A549 (cell line): ENCODE measurements at regions not wholly inside any gene's neighbourhood (a gene's known extent, or its start where the extent isn't known, plus 50 kb on each side); places are given as distances from the start of the nearest gene placed in this dataset.
"Not testable (repeated sequence)": the region's sequence is repeated elsewhere in the genome, so short reads cannot be mapped to it uniquely, and the experiment has no call there.

Experiments used
- ATAC-seq, 2 experiments: fragments of 200-7000 bp in 1 of 2; fragments of >200 bp in 1 of 2; cut with Nextera tagmentation in 1 of 2; cut with Tn5 transposase in 1 of 2; 3 replicates each; pipeline versions ENCODE4 v1.8.0 to v1.9.1; 2018 to 2020; ENCODE audit warnings: mild to moderate bottlenecking in 1 of 2, moderate library complexity in 1 of 2
- CTCF ChIA-PET: fragments of 300-600 bp; sonication (Branson Sonifier 250); formaldehyde crosslinking; extraction: SDS; loops from one replicate; lab custom pipeline; 2021; ENCODE audit warnings: antibody characterized with exemption, inconsistent platforms; lab: Yijun Ruan, JAX
- POLR2A ChIA-PET: fragments of 350-600 bp; formaldehyde crosslinking; extraction: SDS; loops from one replicate; lab custom pipeline; 2021; ENCODE audit warnings: antibody characterized with exemption, inconsistent platforms; lab: Yijun Ruan, JAX
- DNase-seq, 2 experiments: peaks; one replicate each; pipeline versions ENCODE4 v3.0.0 to v3.0.0-alpha.2; 2011 to 2016; ENCODE audit warnings: low read depth in 1 of 2, low spot score in 1 of 2
- FAIRE-seq: peaks from 2 replicates; lab custom pipeline; 2011; peaks lifted over from hg19 to GRCh38; lab: Jason Lieb, UNC
- H3K27ac ChIP-seq, 2 experiments: fragments of >200 bp; sonication (Bioruptor Twin); formaldehyde crosslinking; 3 replicates each; pipeline ENCODE4 v1.5.1; 2016 to 2017
- H3K4me1 ChIP-seq: fragments of >200 bp; sonication (Bioruptor Twin); formaldehyde crosslinking; 3 replicates; pipeline ENCODE4 v1.6.1; 2016
- H3K4me2 ChIP-seq: fragments of >200 bp; sonication (Bioruptor Twin); formaldehyde crosslinking; 3 replicates; pipeline ENCODE4 v1.6.1; 2016
- H3K4me3 ChIP-seq: fragments of >200 bp; sonication (Bioruptor Twin); formaldehyde crosslinking; 3 replicates; pipeline ENCODE4 v1.5.1; 2016
- H3K9me3 ChIP-seq: fragments of >200 bp; sonication (Bioruptor Twin); formaldehyde crosslinking; 3 replicates; pipeline ENCODE4 v1.6.1; 2016
- CBX2 ChIP-seq: fragments of 200-600 bp; sonication (generic); IDR thresholded peaks from 2 replicates; pipeline ENCODE4 v1.6.1; 2016; ENCODE audit warnings: low read depth, mild to moderate bottlenecking, borderline replicate concordance
- CEBPB ChIP-seq, 2 experiments: fragments of >200 bp in 1 of 2; sonication (Bioruptor Twin) in 1 of 2; formaldehyde crosslinking in 1 of 2; IDR thresholded peaks; 2 replicates each; pipeline ENCODE4 v1.6.1; 2012 to 2016
- CHD2 ChIP-seq: fragments of 150-350 bp; IDR thresholded peaks from 2 replicates; pipeline ENCODE4 v1.6.1; 2014; ENCODE audit warnings: low read length; ENCODE audit not compliant: partially characterized antibody
- CHD4 ChIP-seq: fragments of 200-600 bp; sonication (generic); IDR thresholded peaks from 2 replicates; pipeline ENCODE4 v1.6.1; 2016; ENCODE audit warnings: antibody characterized with exemption, mild to moderate bottlenecking, borderline replicate concordance
- FOSL2 ChIP-seq, 2 experiments: fragments of 450-650 bp in 1 of 2; fragments of >200 bp in 1 of 2; sonication (Bioruptor Twin) in 1 of 2; formaldehyde crosslinking; IDR thresholded peaks; 2 replicates each; pipeline versions ENCODE4 v1.5.0 to v1.6.1; 2016 to 2020; ENCODE audit warnings: mild to moderate bottlenecking in 1 of 2, moderate library complexity in 1 of 2
- GATA3 ChIP-seq: IDR thresholded peaks from 2 replicates; pipeline ENCODE4 v1.6.1; 2012; ENCODE audit warnings: borderline replicate concordance
- HDAC2 ChIP-seq: fragments of 200-600 bp; sonication (generic); IDR thresholded peaks from 2 replicates; pipeline ENCODE4 v1.6.1; 2016
- HOXA7 ChIP-seq: fragments of 250-450 bp; sonication (Bioruptor Pico); IDR thresholded peaks from 2 replicates; pipeline ENCODE4 v1.5.0; 2020; ENCODE audit warnings: mild to moderate bottlenecking, moderate library complexity
- HOXB13 ChIP-seq: fragments of 250-450 bp; sonication (Bioruptor Pico); IDR thresholded peaks from 2 replicates; pipeline ENCODE4 v1.5.0; 2020; ENCODE audit warnings: low read depth, mild to moderate bottlenecking, moderate library complexity
- HOXB5 ChIP-seq: fragments of 250-450 bp; sonication (Bioruptor Pico); IDR thresholded peaks from 2 replicates; pipeline ENCODE4 v1.5.0; 2020; ENCODE audit warnings: mild to moderate bottlenecking, moderate library complexity
- JUN ChIP-seq, 2 experiments: fragments of >200 bp; sonication (Bioruptor Twin); formaldehyde crosslinking; IDR thresholded peaks; 2 replicates in 1 of 2; 3 replicates in 1 of 2; pipeline ENCODE4 v1.6.1; 2016 to 2017
- JUNB ChIP-seq: fragments of >200 bp; sonication (Bioruptor Twin); formaldehyde crosslinking; IDR thresholded peaks from 2 replicates; pipeline ENCODE4 v1.6.1; 2016
- KDM1A ChIP-seq: fragments of 200-600 bp; sonication (generic); IDR thresholded peaks from 2 replicates; pipeline ENCODE4 v1.6.1; 2016; ENCODE audit warnings: low read depth, mild to moderate bottlenecking
- MYC ChIP-seq: IDR thresholded peaks from 2 replicates; pipeline ENCODE4 v1.6.1; 2012; ENCODE audit warnings: mild to moderate bottlenecking, inconsistent platforms, low read length, improper control_type of control experiment, borderline replicate concordance
- NFE2L2 ChIP-seq: fragments of 150-350 bp; conservative IDR thresholded peaks from 2 replicates; pipeline ENCODE4 v1.6.1; 2014; ENCODE audit warnings: low read length
- NR3C1 ChIP-seq: fragments of >200 bp; sonication (Bioruptor Twin); formaldehyde crosslinking; IDR thresholded peaks from 3 replicates; pipeline ENCODE4 v1.6.1; 2017
- PHF8 ChIP-seq: fragments of 200-600 bp; sonication (generic); IDR thresholded peaks from 2 replicates; pipeline ENCODE4 v1.6.1; 2016; ENCODE audit warnings: low read depth, mild to moderate bottlenecking, antibody characterized with exemption, moderate library complexity, borderline replicate concordance
- POLR2A ChIP-seq: IDR thresholded peaks from 2 replicates; pipeline ENCODE4 v1.6.1; 2012; ENCODE audit warnings: mild to moderate bottlenecking, low read length
- POLR2AphosphoS2 ChIP-seq: conservative IDR thresholded peaks from 2 replicates; pipeline ENCODE4 v1.6.1; 2012; ENCODE audit warnings: low read length, improper control_type of control experiment, inconsistent platforms
- RARB ChIP-seq: fragments of 250-450 bp; sonication (Bioruptor Pico); IDR thresholded peaks from 2 replicates; pipeline ENCODE4 v1.8.0; 2021; ENCODE audit warnings: mild to moderate bottlenecking, moderate library complexity
- RFX5 ChIP-seq: fragments of 450-650 bp; IDR thresholded peaks from 2 replicates; pipeline ENCODE4 v1.7.1; 2014; ENCODE audit warnings: antibody characterized with exemption, mild to moderate bottlenecking, moderate library complexity
- RNF2 ChIP-seq: fragments of 200-600 bp; sonication (generic); IDR thresholded peaks from 2 replicates; pipeline ENCODE4 v1.6.1; 2016; ENCODE audit warnings: low read depth, mild to moderate bottlenecking, antibody characterized with exemption, moderate library complexity, borderline replicate concordance
- SMC3 ChIP-seq: fragments of >200 bp; sonication (Bioruptor Twin); formaldehyde crosslinking; IDR thresholded peaks from 3 replicates; pipeline ENCODE4 v1.6.1; 2018; ENCODE audit warnings: inconsistent platforms
- TFCP2L1 ChIP-seq: fragments of 250-450 bp; sonication (Bioruptor Pico); IDR thresholded peaks from 2 replicates; pipeline ENCODE4 v1.5.0; 2021; ENCODE audit warnings: mild to moderate bottlenecking
- TP53 ChIP-seq: fragments of 250-450 bp; sonication (Bioruptor Pico); IDR thresholded peaks from 2 replicates; pipeline ENCODE4 v1.5.0; 2021; ENCODE audit warnings: mild to moderate bottlenecking, moderate library complexity
- ZNF302 ChIP-seq: fragments of 250-450 bp; sonication (Bioruptor Pico); IDR thresholded peaks from 2 replicates; pipeline ENCODE4 v1.9.0; 2021; ENCODE audit warnings: inconsistent platforms, mild to moderate bottlenecking, moderate library complexity
- WGBS: methylation state at CpG from one replicate; pipeline ENCODE4 v1.1.6; 2017; ENCODE audit errors: missing lambda C conversion rate; 5-methylcytosine and 5-hydroxymethylcytosine counted together
- TF ChIP-seq, protein P1 (sequence below): fragments of 250-450 bp; sonication (Bioruptor Pico); IDR thresholded peaks from 2 replicates; pipeline ENCODE4 v1.5.0; 2020; ENCODE audit warnings: low read depth, mild to moderate bottlenecking, moderate library complexity
- TF ChIP-seq, protein P2 (sequence below): IDR thresholded peaks from 2 replicates; pipeline ENCODE4 v1.6.1; 2012
- TF ChIP-seq, protein P3 (sequence below): fragments of >200 bp; sonication (Bioruptor Twin); formaldehyde crosslinking; IDR thresholded peaks from 3 replicates; pipeline ENCODE4 v1.5.1; 2016
- TF ChIP-seq, protein P4 (sequence below): IDR thresholded peaks from 2 replicates; pipeline ENCODE4 v1.6.1; 2012; ENCODE audit warnings: low read depth, borderline replicate concordance
- TF ChIP-seq, protein P5 (sequence below): IDR thresholded peaks from 2 replicates; pipeline ENCODE4 v1.6.1; 2012

DNA sequence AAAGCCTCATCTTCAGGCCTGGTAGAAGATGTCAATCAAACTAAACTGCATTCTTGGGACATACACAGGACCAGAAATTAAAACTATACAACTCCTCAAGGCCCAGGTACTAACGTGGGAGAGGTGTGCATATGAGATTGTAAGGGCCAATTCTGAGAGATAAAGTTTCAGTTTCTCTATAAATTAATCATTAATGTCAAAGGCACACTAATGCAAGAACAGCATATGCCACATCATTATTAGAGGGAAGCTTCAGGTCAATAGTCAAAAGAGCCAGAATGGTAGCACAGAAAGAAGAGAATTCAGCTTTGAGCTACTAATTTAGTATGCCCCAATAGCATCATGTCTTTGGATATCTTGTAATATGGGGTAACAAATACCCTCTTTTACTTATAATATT, 744.9 kb upstream of the MGAT4C start:
- peaks cover 30% of the 10 kb centered on the region for H3K9me3 ChIP-seq
- no peak for TF ChIP-seq HOXB13
- TF ChIP-seq POLR2A: no peak
- no peak for TF ChIP-seq PHF8
- TF ChIP-seq RFX5: no peak
- TF ChIP-seq, protein P1, sequence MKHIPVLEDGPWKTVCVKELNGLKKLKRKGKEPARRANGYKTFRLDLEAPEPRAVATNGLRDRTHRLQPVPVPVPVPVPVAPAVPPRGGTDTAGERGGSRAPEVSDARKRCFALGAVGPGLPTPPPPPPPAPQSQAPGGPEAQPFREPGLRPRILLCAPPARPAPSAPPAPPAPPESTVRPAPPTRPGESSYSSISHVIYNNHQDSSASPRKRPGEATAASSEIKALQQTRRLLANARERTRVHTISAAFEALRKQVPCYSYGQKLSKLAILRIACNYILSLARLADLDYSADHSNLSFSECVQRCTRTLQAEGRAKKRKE (CRISPR knock-in tag): no peak
- no peak for TF ChIP-seq POLR2AphosphoS2
- TF ChIP-seq JUNB: no peak
- TF ChIP-seq, protein P2, sequence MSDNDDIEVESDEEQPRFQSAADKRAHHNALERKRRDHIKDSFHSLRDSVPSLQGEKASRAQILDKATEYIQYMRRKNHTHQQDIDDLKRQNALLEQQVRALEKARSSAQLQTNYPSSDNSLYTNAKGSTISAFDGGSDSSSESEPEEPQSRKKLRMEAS: no peak
- TF ChIP-seq TFCP2L1: no peak
- TF ChIP-seq FOSL2 (IDR thresholded peaks at IDR 0.05): no peak
- no peak for TF ChIP-seq FOSL2 (CRISPR knock-in tag; IDR thresholded peaks at IDR 0.05)
- TF ChIP-seq GATA3: no peak
- no peak for TF ChIP-seq CHD4
- no peak for TF ChIP-seq ZNF302 (CRISPR knock-in tag)
- TF ChIP-seq, protein P3, sequence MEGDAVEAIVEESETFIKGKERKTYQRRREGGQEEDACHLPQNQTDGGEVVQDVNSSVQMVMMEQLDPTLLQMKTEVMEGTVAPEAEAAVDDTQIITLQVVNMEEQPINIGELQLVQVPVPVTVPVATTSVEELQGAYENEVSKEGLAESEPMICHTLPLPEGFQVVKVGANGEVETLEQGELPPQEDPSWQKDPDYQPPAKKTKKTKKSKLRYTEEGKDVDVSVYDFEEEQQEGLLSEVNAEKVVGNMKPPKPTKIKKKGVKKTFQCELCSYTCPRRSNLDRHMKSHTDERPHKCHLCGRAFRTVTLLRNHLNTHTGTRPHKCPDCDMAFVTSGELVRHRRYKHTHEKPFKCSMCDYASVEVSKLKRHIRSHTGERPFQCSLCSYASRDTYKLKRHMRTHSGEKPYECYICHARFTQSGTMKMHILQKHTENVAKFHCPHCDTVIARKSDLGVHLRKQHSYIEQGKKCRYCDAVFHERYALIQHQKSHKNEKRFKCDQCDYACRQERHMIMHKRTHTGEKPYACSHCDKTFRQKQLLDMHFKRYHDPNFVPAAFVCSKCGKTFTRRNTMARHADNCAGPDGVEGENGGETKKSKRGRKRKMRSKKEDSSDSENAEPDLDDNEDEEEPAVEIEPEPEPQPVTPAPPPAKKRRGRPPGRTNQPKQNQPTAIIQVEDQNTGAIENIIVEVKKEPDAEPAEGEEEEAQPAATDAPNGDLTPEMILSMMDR: no peak
- TF ChIP-seq CBX2: no peak
- no peak for TF ChIP-seq SMC3
- TF ChIP-seq JUN (IDR thresholded peaks at IDR 0.05): no peak
- TF ChIP-seq CHD2: no peak
- no peak for TF ChIP-seq MYC
- ATAC-seq (no peak), FAIRE-seq (no peak), DNase-seq (no peak)
- H3K4me1 ChIP-seq: no peaks in the 10 kb centered on the region
- ChIA-PET POLR2A (no interaction called here), CTCF (no interaction called here)
- 13% methylated on average over 1 of the region's 1 CpG for WGBS
- no peak overlapping the region for H3K27ac ChIP-seq
- no peak overlapping the region for H3K4me3 ChIP-seq
- no peak overlapping the region for H3K4me2 ChIP-seq

DNA sequence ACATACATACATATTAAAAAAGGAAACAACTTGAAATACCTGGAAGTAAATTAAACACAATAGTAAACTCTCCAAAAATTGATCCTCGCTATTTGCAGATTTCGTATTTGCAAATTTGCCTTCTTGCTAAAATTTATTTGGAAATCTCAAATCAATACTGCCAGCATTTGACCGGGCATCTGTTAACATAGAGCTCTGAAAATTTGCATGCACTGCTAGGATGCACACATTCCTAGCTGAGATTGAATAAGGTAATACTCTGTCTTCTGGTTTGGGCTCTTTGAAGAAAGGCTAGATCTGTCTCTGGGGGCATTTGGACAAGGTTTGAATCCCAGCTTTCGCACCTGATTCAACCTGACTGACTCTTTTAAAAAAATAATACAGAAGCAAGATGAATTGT, 729.1 kb upstream of the MGAT4C start:
- ATAC-seq (no peak), DNase-seq (no peak), FAIRE-seq (no peak)
- H3K27ac ChIP-seq: no peak overlapping the region
- 82% methylated on average over 4 of the region's 4 CpGs for WGBS
- no peak overlapping the region for H3K4me2 ChIP-seq
- ChIA-PET CTCF (no interaction called here), POLR2A (no interaction called here)
- H3K4me1 ChIP-seq: no peaks in the 10 kb centered on the region
- TF ChIP-seq MYC: no peak
- no peak for TF ChIP-seq NFE2L2
- no peak for TF ChIP-seq HDAC2
- TF ChIP-seq RNF2: no peak
- no peak for TF ChIP-seq HOXB5 (CRISPR knock-in tag)
- TF ChIP-seq RFX5: no peak
- TF ChIP-seq CEBPB (IDR thresholded peaks at IDR 0.05): no peak
- no peak for TF ChIP-seq POLR2AphosphoS2
- no peak for TF ChIP-seq HOXA7 (CRISPR knock-in tag)
- TF ChIP-seq TP53: no peak
- TF ChIP-seq, protein P4, sequence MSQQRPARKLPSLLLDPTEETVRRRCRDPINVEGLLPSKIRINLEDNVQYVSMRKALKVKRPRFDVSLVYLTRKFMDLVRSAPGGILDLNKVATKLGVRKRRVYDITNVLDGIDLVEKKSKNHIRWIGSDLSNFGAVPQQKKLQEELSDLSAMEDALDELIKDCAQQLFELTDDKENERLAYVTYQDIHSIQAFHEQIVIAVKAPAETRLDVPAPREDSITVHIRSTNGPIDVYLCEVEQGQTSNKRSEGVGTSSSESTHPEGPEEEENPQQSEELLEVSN: no peak
- no peak for TF ChIP-seq JUNB
- TF ChIP-seq, protein P1 (CRISPR knock-in tag): no peak
- TF ChIP-seq NR3C1: no peak
- TF ChIP-seq RARB (CRISPR knock-in tag): no peak
- TF ChIP-seq, protein P5, sequence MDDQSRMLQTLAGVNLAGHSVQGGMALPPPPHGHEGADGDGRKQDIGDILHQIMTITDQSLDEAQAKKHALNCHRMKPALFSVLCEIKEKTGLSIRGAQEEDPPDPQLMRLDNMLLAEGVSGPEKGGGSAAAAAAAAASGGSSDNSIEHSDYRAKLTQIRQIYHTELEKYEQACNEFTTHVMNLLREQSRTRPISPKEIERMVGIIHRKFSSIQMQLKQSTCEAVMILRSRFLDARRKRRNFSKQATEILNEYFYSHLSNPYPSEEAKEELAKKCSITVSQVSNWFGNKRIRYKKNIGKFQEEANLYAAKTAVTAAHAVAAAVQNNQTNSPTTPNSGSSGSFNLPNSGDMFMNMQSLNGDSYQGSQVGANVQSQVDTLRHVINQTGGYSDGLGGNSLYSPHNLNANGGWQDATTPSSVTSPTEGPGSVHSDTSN: no peak
- TF ChIP-seq KDM1A: no peak
- H3K9me3 ChIP-seq: no peaks in the 10 kb centered on the region
- H3K4me3 ChIP-seq: no peak overlapping the region

DNA sequence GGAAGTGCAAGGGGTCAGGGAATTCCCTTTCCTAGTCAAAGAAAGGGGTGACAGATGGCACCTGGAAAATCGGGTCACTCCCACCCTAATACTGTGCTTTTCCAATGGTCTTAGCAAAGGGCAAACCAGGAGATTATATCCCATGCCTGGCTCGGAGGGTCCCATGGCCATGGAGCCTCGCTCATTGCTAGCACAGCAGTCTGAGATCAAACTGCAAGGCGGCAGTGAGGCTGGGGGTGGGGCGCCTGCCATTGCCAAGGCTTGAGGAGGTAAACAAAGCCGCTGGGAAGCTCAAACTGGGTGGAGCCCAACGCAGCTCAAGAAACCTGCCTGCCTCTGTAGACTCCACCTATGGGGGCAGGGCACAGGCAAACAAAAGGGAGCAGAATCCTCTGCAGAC, 714.4 kb upstream of the MGAT4C start:
- WGBS: 39% methylated on average over 6 of the region's 7 CpGs
- ATAC-seq, H3K4me3 ChIP-seq, H3K4me1 ChIP-seq, FAIRE-seq, H3K9me3 ChIP-seq, H3K27ac ChIP-seq, H3K4me2 ChIP-seq, POLR2A ChIA-PET, DNase-seq, CTCF ChIA-PET: not testable (repeated sequence)
